Heart left ventricle (tissue), 16 donors: ENCODE measurements at regions not wholly inside any gene's neighbourhood (a gene's known extent, or its start where the extent isn't known, plus 50 kb on each side); places are given as distances from the start of the nearest gene placed in this dataset.

Experiments used
- ATAC-seq, 4 donors: fragments of 200-7000 bp; cut with Tn5 transposase; one replicate each; pipeline ENCODE4 v1.9.1; 2020 to 2022; ENCODE audit warnings: moderate library complexity in 4 of 4, mild to moderate bottlenecking in 3 of 4, moderate number of reproducible peaks in 1 of 4
- DNase-seq, 5 donors: peaks; one replicate each; pipeline ENCODE4 v3.0.0-alpha.2; 2020
- H3K27ac ChIP-seq, 12 donors: fragments of 200-600 bp; sonication (generic) in 4 of 12; one replicate each; pipeline versions ENCODE4 v1.5.0 to v1.8.0; 2016 to 2022; ENCODE audit warnings: mild to moderate bottlenecking in 2 of 12
- H3K27me3 ChIP-seq, 9 donors: fragments of 200-600 bp; sonication (generic) in 2 of 9; one replicate each; pipeline versions ENCODE4 v1.5.1 to v1.8.0; 2016 to 2022; ENCODE audit warnings: mild to moderate bottlenecking in 3 of 9
- H3K36me3 ChIP-seq, 9 donors: fragments of 200-600 bp; sonication (generic) in 2 of 9; one replicate each; pipeline versions ENCODE4 v1.5.0 to v1.8.0; 2018 to 2022; ENCODE audit warnings: mild to moderate bottlenecking in 2 of 9
- H3K4me1 ChIP-seq, 12 donors: fragments of 200-600 bp; sonication (generic) in 4 of 12; one replicate each; pipeline versions ENCODE4 v1.5.0 to v1.8.0; 2016 to 2022; ENCODE audit warnings: mild to moderate bottlenecking in 3 of 12
- H3K4me3 ChIP-seq, 12 donors: fragments of 200-600 bp; sonication (generic) in 4 of 12; one replicate each; pipeline versions ENCODE4 v1.5.0 to v1.8.0; 2017 to 2022; ENCODE audit warnings: mild to moderate bottlenecking in 9 of 12, moderate library complexity in 4 of 12
- H3K9me3 ChIP-seq, 12 donors: fragments of 200-600 bp; sonication (generic) in 4 of 12; one replicate each; pipeline versions ENCODE4 v1.5.0 to v1.8.0; 2016 to 2022; ENCODE audit warnings: mild to moderate bottlenecking in 1 of 12
- POLR2A ChIP-seq, 2 donors: fragments of 450-650 bp; IDR thresholded peaks; one replicate each; pipeline ENCODE4 v1.6.1; 2017; ENCODE audit warnings: antibody characterized with exemption in 2 of 2, mild to moderate bottlenecking in 2 of 2, moderate library complexity in 2 of 2
- WGBS, 4 donors: extraction: QIAGEN DNeasy Blood & Tissue Kit in 2 of 4; methylation state at CpG; one replicate each; pipeline versions ENCODE4 v1.1.5 to v1.1.7; 2013 to 2018; 5-methylcytosine and 5-hydroxymethylcytosine counted together
- intact Hi-C, 10 donors: fragments of 100-400 bp; cut with DNase I; formaldehyde crosslinking; loops; one replicate each; pipeline versions ENCODE4 v1.11.1 to v1.14.2; 2022
- TF ChIP-seq, protein P1 (sequence below), 12 donors: fragments of 200-600 bp; sonication (generic) in 4 of 12; IDR thresholded peaks; one replicate each; pipeline versions ENCODE4 v1.5.0 to v1.8.0; 2018 to 2022; ENCODE audit warnings: antibody characterized with exemption in 12 of 12, mild to moderate bottlenecking in 5 of 12
- donor health status: ischemic (EF 13 %, LVEDD 7.1; RV severe dilation, severe dysfunction).
- donor health status: healthy with polysubstance abuse.
- donor health status: DM: no; HTN: yes; CAD: no.
- donor health status: DM: no; HTN: no; CAD: no.
- donor health status: ischemic (EF 25% LVEDD 6.9; RV normal size, moderate dysfunction).
- donor health status: ischemic (EF 25% LVEDD 5.7; RV mildly dilated, moderate dysfunction).
- donor health status: healthy.
- donor health status: DM: yes; HTN: yes; CAD: no.
- donor health status: ischemic (EF 35%, LVEDD 5.7; RV mildly dilated, moderate dysfunction).
- donor health status: nonischemic (EF 11% LVEDD 7.7; RV severe dilation, severe dysfunction).
- donor health status: DM: yes; HTN: yes; CAD: no.
- donor health status: PGD.
- donor health status: ischemic (EF 29% LVEDD 5.4; RV normal size, mild dysfunction).
- donor health status: nonischemic (EF 23%, LVEDD 6.1; RV moderate dilation, normal function).

DNA sequence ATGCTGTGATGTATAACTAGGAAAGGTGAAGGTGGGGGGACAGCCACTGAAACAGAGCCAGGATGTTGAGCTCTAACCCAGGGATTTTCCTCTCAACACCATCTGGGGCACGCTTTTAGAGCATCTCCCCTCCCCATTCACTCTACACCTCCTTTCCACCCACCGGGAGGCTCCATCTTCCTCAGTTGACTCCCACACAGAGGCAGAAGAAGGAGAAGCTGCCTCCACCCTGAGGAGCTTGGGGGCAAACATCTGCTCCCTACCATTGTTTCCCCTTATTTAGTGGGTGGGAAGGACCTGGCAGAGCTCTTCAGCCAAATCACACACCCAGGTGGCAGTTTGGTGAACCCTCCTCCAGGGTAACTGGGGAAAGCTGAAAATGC is 50.0 kb upstream of the ADA2 start:
- DNase-seq (peak in 1 of 5 donors; percentile 1), ATAC-seq (no peak)
- Histone ChIP-seq H3K9me3 (no peaks in the 10 kb centered on the region), H3K36me3 (no peaks in the 10 kb centered on the region), H3K4me1 (peaks cover 0 to 22% (median 3%) of the 10 kb centered on the region in 12 donors), H3K27me3 (peaks cover 0 to 7% (median 0%) of the 10 kb centered on the region in 9 donors), H3K27ac (no peak overlapping the region), H3K4me3 (no peak overlapping the region)
- TF ChIP-seq POLR2A (IDR thresholded peaks at IDR 0.05), result no peak
- TF ChIP-seq, protein P1, sequence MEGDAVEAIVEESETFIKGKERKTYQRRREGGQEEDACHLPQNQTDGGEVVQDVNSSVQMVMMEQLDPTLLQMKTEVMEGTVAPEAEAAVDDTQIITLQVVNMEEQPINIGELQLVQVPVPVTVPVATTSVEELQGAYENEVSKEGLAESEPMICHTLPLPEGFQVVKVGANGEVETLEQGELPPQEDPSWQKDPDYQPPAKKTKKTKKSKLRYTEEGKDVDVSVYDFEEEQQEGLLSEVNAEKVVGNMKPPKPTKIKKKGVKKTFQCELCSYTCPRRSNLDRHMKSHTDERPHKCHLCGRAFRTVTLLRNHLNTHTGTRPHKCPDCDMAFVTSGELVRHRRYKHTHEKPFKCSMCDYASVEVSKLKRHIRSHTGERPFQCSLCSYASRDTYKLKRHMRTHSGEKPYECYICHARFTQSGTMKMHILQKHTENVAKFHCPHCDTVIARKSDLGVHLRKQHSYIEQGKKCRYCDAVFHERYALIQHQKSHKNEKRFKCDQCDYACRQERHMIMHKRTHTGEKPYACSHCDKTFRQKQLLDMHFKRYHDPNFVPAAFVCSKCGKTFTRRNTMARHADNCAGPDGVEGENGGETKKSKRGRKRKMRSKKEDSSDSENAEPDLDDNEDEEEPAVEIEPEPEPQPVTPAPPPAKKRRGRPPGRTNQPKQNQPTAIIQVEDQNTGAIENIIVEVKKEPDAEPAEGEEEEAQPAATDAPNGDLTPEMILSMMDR (IDR thresholded peaks at IDR 0.05), result no peak
- 45 to 69% (median 63%) methylated on average over 2 of the region's 2 CpGs for WGBS, 4 donors
- intact Hi-C loops, result no loop called here
